ENCODE measurements at regions not wholly inside any gene's neighbourhood (a gene's known extent, or its start where the extent isn't known, plus 50 kb on each side); places are given as distances from the start of the nearest gene placed in this dataset.

GRCh38 chr10:111199587-111199986, 122.8 kb downstream of the ADRA2A start:
- TF ChIP-seq CTCF (conservative IDR thresholded peaks at IDR 0.05; ENCODE audit: low read length) = no peak
- no peak for TF ChIP-seq EZH2phosphoT487 (IDR thresholded peaks at IDR 0.05; ENCODE audit: borderline replicate concordance)

Measured in Loucy (cell line).